ENCODE measurements at regions not wholly inside any gene's neighbourhood (a gene's known extent, or its start where the extent isn't known, plus 50 kb on each side); places are given as distances from the start of the nearest gene placed in this dataset.

GRCh38 chr6:74979065-74979766 lies 226.6 kb downstream of the COL12A1 start:
- Histone ChIP-seq H3K4me1 (ENCODE audit: insufficient read depth, low read length) (no peaks in the 10 kb centered on the region), H3K4me3 (ENCODE audit: low read length) (no peak overlapping the region), H3K9ac (ENCODE audit: low read depth, low read length) (no peak overlapping the region), H3K27ac (ENCODE audit: low read length) (no peak overlapping the region), H3K36me3 (ENCODE audit: insufficient read depth, low read depth, low read length) (no peaks in the 10 kb centered on the region), H3K9me3 (ENCODE audit: insufficient read depth, low read depth, low read length) (no peaks in the 10 kb centered on the region), H3K27me3 (ENCODE audit: insufficient read depth, low read length) (no peaks in the 10 kb centered on the region)

- H3K27ac ChIP-seq (ENCODE audit: low read length), result no peak overlapping the region
Observed at GRCh38 chr6:74976701-74977100, 229.2 kb downstream of the COL12A1 start.

GRCh38 chr6:74976026-74976425 lies 229.8 kb downstream of the COL12A1 start:
- Histone ChIP-seq H3K27ac (ENCODE audit: low read length) (no peak overlapping the region), H3K4me1 (ENCODE audit: insufficient read depth, low read length) (no peaks in the 10 kb centered on the region), H3K27me3 (ENCODE audit: insufficient read depth, low read length) (no peaks in the 10 kb centered on the region), H3K9ac (ENCODE audit: low read depth, low read length) (no peak overlapping the region), H3K9me3 (ENCODE audit: insufficient read depth, low read depth, low read length) (no peaks in the 10 kb centered on the region), H3K36me3 (ENCODE audit: insufficient read depth, low read depth, low read length) (no peaks in the 10 kb centered on the region), H3K4me3 (ENCODE audit: low read length) (no peak overlapping the region)

More at GRCh38 chr6:74976701-74977100, 229.2 kb downstream of the COL12A1 start:
- Histone ChIP-seq H3K27me3 (ENCODE audit: insufficient read depth, low read length) (no peaks in the 10 kb centered on the region), H3K4me3 (ENCODE audit: low read length) (no peak overlapping the region), H3K36me3 (ENCODE audit: insufficient read depth, low read depth, low read length) (no peaks in the 10 kb centered on the region), H3K9ac (ENCODE audit: low read depth, low read length) (no peak overlapping the region), H3K9me3 (ENCODE audit: insufficient read depth, low read depth, low read length) (no peaks in the 10 kb centered on the region), H3K4me1 (ENCODE audit: insufficient read depth, low read length) (no peaks in the 10 kb centered on the region)

GRCh38 chr6:74973591-74973990 lies 232.3 kb downstream of the COL12A1 start:
- H3K9me3 ChIP-seq (ENCODE audit: insufficient read depth, low read depth, low read length), result no peaks in the 10 kb centered on the region
- H3K4me1 ChIP-seq (ENCODE audit: insufficient read depth, low read length), result no peaks in the 10 kb centered on the region
- no peak overlapping the region for H3K9ac ChIP-seq (ENCODE audit: low read depth, low read length)
- no peaks in the 10 kb centered on the region for H3K27me3 ChIP-seq (ENCODE audit: insufficient read depth, low read length)
- no peak overlapping the region for H3K4me3 ChIP-seq (ENCODE audit: low read length)
- H3K27ac ChIP-seq (ENCODE audit: low read length), result no peak overlapping the region
- H3K36me3 ChIP-seq (ENCODE audit: insufficient read depth, low read depth, low read length), result no peaks in the 10 kb centered on the region

DNA sequence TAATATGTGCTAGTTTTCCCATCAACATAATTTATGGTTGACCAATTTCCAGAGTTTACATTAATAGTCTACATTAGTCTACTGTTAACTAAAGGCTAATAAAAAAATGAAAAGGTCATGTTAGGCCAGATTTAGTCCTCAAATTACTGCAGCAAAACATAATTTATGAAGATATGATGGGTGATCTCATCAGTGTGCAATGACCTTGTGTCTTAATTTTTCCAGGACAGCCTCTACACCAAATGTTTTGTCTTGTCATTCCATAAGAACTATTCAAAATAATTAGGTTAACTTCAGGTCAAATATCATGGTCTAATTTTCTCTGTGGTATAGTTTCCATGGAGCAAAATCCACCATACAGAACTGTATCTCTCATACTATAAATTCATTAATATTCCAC lies 234.2 kb downstream of the COL12A1 start:
- H3K4me3 ChIP-seq (ENCODE audit: low read length), result no peak overlapping the region
- no peaks in the 10 kb centered on the region for H3K4me1 ChIP-seq (ENCODE audit: insufficient read depth, low read length)
- no peaks in the 10 kb centered on the region for H3K36me3 ChIP-seq (ENCODE audit: insufficient read depth, low read depth, low read length)
- no peaks in the 10 kb centered on the region for H3K27me3 ChIP-seq (ENCODE audit: insufficient read depth, low read length)
- H3K9me3 ChIP-seq (ENCODE audit: insufficient read depth, low read depth, low read length), result no peaks in the 10 kb centered on the region
- no peak overlapping the region for H3K9ac ChIP-seq (ENCODE audit: low read depth, low read length)
- no peak overlapping the region for H3K27ac ChIP-seq (ENCODE audit: low read length)

DNA sequence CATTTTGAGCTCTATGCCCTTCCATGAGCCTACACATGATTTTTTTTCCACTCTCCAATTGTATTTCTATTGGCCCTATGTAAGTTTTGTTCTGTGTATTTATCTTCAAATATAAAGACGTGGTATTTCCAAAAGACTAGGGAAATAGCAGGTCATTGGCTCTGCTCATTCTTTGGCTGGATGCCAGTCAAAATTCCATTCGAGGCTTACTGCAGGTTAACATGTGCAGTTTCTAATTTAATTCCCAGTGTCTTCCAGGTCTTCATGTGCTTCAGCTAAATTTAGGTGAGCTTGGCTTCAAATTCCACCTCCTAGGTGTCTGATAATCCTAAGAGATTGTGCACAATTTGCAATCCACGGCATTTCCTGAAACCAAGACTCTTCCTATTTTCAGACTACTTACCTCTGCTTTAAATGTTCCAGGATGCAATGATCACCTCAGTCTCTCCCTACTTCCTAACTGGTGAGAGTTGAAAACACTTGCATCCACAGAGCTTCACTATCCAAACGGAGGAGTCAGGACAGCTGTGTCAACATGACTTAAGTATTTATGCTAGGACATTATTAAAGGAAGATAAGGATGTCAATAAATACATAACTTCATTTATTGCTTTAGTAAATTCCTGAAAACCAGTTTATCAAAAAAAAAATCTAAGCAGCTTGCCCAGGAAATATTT lies 236.1 kb downstream of the COL12A1 start:
- Histone ChIP-seq H3K9me3 (ENCODE audit: insufficient read depth, low read depth, low read length) (no peaks in the 10 kb centered on the region), H3K9ac (ENCODE audit: low read depth, low read length) (no peak overlapping the region), H3K4me1 (ENCODE audit: insufficient read depth, low read length) (no peaks in the 10 kb centered on the region), H3K27me3 (ENCODE audit: insufficient read depth, low read length) (no peaks in the 10 kb centered on the region), H3K36me3 (ENCODE audit: insufficient read depth, low read depth, low read length) (no peaks in the 10 kb centered on the region), H3K4me3 (ENCODE audit: low read length) (no peak overlapping the region), H3K27ac (ENCODE audit: low read length) (no peak overlapping the region)

DNA sequence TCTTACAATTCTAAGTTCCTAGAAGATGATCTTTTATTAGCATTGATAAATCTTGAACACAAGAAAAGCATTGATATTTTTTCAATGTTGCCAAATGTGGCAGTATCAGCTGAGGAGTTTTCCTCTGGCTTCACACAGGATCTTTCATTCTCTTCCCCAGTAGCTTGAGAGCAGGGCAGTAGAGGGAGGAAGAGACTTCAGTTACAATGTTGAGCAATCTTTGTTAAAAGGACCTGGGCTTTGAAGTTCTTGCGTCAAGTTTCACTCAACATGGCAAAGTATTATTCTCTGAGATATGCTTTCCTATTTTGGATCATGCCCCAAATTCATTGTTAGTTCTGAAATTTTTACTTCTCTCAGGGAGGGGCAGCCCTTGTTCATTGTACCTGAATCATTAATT lies 238.0 kb downstream of the COL12A1 start:
- Histone ChIP-seq H3K27me3 (ENCODE audit: insufficient read depth, low read length) (no peaks in the 10 kb centered on the region), H3K4me3 (ENCODE audit: low read length) (no peak overlapping the region), H3K9me3 (ENCODE audit: insufficient read depth, low read depth, low read length) (no peaks in the 10 kb centered on the region), H3K9ac (ENCODE audit: low read depth, low read length) (no peak overlapping the region), H3K4me1 (ENCODE audit: insufficient read depth, low read length) (no peaks in the 10 kb centered on the region), H3K27ac (ENCODE audit: low read length) (no peak overlapping the region), H3K36me3 (ENCODE audit: insufficient read depth, low read depth, low read length) (no peaks in the 10 kb centered on the region)

GRCh38 chr6:74966712-74967111 lies 239.1 kb downstream of the COL12A1 start:
- Histone ChIP-seq H3K27ac (ENCODE audit: low read length) (no peak overlapping the region), H3K9me3 (ENCODE audit: insufficient read depth, low read depth, low read length) (no peaks in the 10 kb centered on the region), H3K4me3 (ENCODE audit: low read length) (no peak overlapping the region), H3K27me3 (ENCODE audit: insufficient read depth, low read length) (no peaks in the 10 kb centered on the region), H3K9ac (ENCODE audit: low read depth, low read length) (no peak overlapping the region), H3K4me1 (ENCODE audit: insufficient read depth, low read length) (no peaks in the 10 kb centered on the region), H3K36me3 (ENCODE audit: insufficient read depth, low read depth, low read length) (no peaks in the 10 kb centered on the region)

GRCh38 chr6:74964871-74965441 lies 240.9 kb downstream of the COL12A1 start:
- H3K36me3 ChIP-seq (ENCODE audit: insufficient read depth, low read depth, low read length), result no peaks in the 10 kb centered on the region
- no peak overlapping the region for H3K27ac ChIP-seq (ENCODE audit: low read length)
- no peaks in the 10 kb centered on the region for H3K27me3 ChIP-seq (ENCODE audit: insufficient read depth, low read length)
- H3K9me3 ChIP-seq (ENCODE audit: insufficient read depth, low read depth, low read length), result no peaks in the 10 kb centered on the region
- H3K9ac ChIP-seq (ENCODE audit: low read depth, low read length), result no peak overlapping the region
- H3K4me1 ChIP-seq (ENCODE audit: insufficient read depth, low read length), result no peaks in the 10 kb centered on the region
- H3K4me3 ChIP-seq (ENCODE audit: low read length), result no peak overlapping the region

DNA sequence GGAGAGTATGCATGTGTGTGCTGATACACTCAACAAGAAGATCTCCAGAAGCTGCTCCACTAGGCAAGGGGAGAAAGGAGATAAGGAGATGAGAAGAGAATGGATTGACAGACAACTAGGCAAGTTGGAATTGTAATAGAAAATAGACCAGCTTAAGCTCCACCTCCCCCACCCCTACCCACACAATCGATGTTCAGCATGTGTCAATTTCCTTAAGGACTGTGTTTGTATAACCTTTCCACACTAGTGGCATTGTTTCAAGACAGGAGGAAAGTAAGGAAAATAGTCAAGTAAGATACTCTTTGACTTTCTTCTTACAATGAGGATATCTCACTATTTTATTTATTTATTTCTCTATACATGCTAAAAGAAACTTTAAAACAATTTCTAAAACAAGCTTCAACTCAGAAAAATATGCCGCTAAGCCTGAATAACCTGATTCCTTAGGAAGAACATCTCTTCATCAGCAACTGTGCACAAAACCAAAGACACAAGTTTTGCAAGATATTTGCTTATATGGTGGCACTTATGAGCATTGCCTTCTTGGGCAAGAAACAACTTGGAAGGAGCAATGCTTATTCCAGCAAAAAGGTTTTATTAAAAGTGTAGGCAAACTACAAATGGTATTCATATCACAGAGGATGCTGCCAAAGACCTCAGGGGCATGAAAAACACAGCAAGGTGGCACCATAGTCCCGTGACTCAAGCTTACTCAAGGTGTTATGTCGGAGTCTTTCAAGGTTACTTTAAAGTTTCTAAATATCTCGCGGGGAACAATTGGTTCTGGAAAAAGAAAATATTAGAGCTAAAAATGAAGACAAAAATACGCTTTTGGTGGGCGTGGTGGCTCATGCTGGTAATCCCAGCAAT lies 249.1 kb downstream of the COL12A1 start:
- Histone ChIP-seq H3K4me1 (ENCODE audit: insufficient read depth, low read length) (no peaks in the 10 kb centered on the region), H3K27ac (ENCODE audit: low read length) (no peak overlapping the region), H3K36me3 (ENCODE audit: insufficient read depth, low read depth, low read length) (no peaks in the 10 kb centered on the region), H3K4me3 (ENCODE audit: low read length) (no peak overlapping the region), H3K9me3 (ENCODE audit: insufficient read depth, low read depth, low read length) (no peaks in the 10 kb centered on the region), H3K27me3 (ENCODE audit: insufficient read depth, low read length) (no peaks in the 10 kb centered on the region), H3K9ac (ENCODE audit: low read depth, low read length) (no peak overlapping the region)

DNA sequence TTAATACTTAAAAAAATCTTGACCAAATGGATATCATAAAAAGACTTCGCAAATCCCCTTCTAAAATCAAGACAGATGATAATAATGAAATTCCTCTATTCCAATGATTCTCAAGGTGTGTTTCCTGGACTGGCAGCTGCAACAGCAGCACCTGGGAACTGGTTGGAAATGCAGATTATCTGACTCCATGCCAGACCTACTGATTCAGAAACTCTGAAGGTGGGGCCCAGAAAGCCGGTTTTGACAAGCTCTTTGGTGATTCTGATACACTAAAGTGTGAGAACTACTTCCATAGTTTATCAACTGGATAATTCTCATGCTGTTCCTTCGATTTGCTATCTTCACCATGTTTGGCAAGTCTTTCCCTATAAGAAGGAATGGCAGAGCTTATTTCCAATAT lies 252.1 kb downstream of the COL12A1 start:
- Histone ChIP-seq H3K4me1 (ENCODE audit: insufficient read depth, low read length) (no peaks in the 10 kb centered on the region), H3K27ac (ENCODE audit: low read length) (no peak overlapping the region), H3K4me3 (ENCODE audit: low read length) (no peak overlapping the region), H3K9me3 (ENCODE audit: insufficient read depth, low read depth, low read length) (no peaks in the 10 kb centered on the region), H3K27me3 (ENCODE audit: insufficient read depth, low read length) (no peaks in the 10 kb centered on the region), H3K9ac (ENCODE audit: low read depth, low read length) (no peak overlapping the region), H3K36me3 (ENCODE audit: insufficient read depth, low read depth, low read length) (no peaks in the 10 kb centered on the region)

Data from iPS-20b (cell line).